Memory B cell (primary cell): ENCODE measurements at regions not wholly inside any gene's neighbourhood (a gene's known extent, or its start where the extent isn't known, plus 50 kb on each side); places are given as distances from the start of the nearest gene placed in this dataset.
"Not testable (repeated sequence)": the region's sequence is repeated elsewhere in the genome, so short reads cannot be mapped to it uniquely, and the experiment has no call there.

Experiments
- ATAC-seq: fragments of 150-1000 bp; cut with Tn5 transposase; 2 replicates; pipeline ENCODE4 v1.10.0; 2021; ENCODE audit warnings: low read depth, mild to moderate bottlenecking, moderate library complexity
- DNase-seq, 2 donors: peaks; one replicate each; pipeline ENCODE4 v3.0.0; 2022; ENCODE audit warnings: low spot score in 2 of 2
- H3K27ac Mint-ChIP-seq: one replicate; pipeline ENCODE4 v1.8.0; 2022; ENCODE audit warnings: mild to moderate bottlenecking, moderate library complexity, mixed read lengths
- H3K27me3 Mint-ChIP-seq: one replicate; pipeline ENCODE4 v1.8.0; 2022; ENCODE audit warnings: mixed read lengths
- H3K36me3 Mint-ChIP-seq: one replicate; pipeline ENCODE4 v1.8.0; 2022; ENCODE audit warnings: mild to moderate bottlenecking, mixed read lengths
- H3K4me1 Mint-ChIP-seq: one replicate; pipeline ENCODE4 v1.8.0; 2022; ENCODE audit warnings: mixed read lengths
- H3K4me3 Mint-ChIP-seq: one replicate; pipeline ENCODE4 v1.8.0; 2022; ENCODE audit warnings: mild to moderate bottlenecking, moderate library complexity, mixed read lengths
- H3K9me3 Mint-ChIP-seq: one replicate; pipeline ENCODE4 v1.8.0; 2022; ENCODE audit warnings: mixed read lengths

DNA sequence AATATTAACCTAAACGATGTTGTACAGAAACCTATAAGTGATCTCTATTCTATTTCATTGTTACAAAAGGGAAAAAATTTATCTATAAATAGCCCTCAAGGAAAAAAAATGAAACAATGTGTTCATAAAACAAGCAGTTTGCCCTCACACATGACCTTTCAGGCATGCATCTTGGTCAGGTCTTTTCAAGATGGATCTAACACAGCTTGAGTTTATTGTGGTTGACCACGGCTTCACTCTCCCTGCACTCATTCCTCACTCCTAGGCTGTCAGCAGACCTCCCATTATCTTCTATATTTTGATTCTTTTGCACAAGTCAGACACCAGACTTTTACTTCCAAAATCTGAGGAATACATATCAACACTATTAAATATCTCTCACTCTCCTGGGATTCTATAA, 544.3 kb downstream of the KCNT2 start:
- H3K36me3 Mint-ChIP-seq, result no peaks in the 10 kb centered on the region
- H3K27ac Mint-ChIP-seq, result no peak overlapping the region
- peaks cover 5% of the 10 kb centered on the region for H3K9me3 Mint-ChIP-seq
- H3K27me3 Mint-ChIP-seq, result no peaks in the 10 kb centered on the region
- no peak for DNase-seq
- no peak for ATAC-seq
- H3K4me3 Mint-ChIP-seq, result no peak overlapping the region
- no peaks in the 10 kb centered on the region for H3K4me1 Mint-ChIP-seq

DNA sequence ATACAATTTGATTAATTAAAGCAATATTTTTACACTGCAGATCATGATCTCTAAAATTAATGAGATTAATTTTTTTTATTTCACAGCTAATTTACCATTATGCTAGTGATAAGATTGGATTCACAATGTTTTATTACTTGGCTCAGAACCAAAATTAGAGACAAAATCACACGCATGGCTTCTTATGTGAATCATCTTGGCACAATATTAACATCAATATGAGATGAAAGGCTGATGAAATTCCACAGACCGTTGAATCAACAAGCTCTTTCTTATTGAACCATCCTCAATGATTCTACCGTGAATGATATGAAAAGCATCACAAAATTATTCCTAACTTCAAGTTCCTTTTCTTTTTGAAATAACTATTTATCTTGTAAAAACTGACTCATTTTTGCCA, 544.9 kb downstream of the KCNT2 start:
- no peak for ATAC-seq
- H3K27ac Mint-ChIP-seq, result no peak overlapping the region
- peaks cover 5% of the 10 kb centered on the region for H3K9me3 Mint-ChIP-seq
- no peaks in the 10 kb centered on the region for H3K36me3 Mint-ChIP-seq
- H3K4me3 Mint-ChIP-seq, result no peak overlapping the region
- H3K4me1 Mint-ChIP-seq, result no peaks in the 10 kb centered on the region
- DNase-seq, result no peak
- H3K27me3 Mint-ChIP-seq, result no peaks in the 10 kb centered on the region

DNA sequence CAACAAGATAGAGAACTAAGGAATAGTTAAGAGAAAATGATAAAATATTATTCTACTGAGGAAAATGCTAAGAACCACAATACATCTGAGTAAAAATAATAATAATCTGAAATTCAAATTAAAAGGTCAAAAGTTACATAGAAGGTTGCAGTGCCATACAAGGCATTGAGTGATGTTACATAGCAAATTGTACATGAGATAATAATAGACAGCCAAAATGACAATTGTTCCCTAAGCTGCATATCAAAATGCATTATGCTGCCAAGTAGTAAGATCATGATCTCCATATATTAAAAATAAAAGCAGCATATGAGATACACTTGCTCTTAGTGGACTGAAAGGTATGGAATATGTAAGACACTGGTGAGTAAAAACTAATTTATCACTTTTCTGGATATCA, 547.7 kb downstream of the KCNT2 start:
- Mint-ChIP-seq H3K36me3 (no peaks in the 10 kb centered on the region), H3K4me1 (no peaks in the 10 kb centered on the region), H3K27ac (no peak overlapping the region), H3K4me3 (no peak overlapping the region), H3K27me3 (no peaks in the 10 kb centered on the region), H3K9me3 (peaks cover 2% of the 10 kb centered on the region)
- DNase-seq, result no peak
- no peak for ATAC-seq

DNA sequence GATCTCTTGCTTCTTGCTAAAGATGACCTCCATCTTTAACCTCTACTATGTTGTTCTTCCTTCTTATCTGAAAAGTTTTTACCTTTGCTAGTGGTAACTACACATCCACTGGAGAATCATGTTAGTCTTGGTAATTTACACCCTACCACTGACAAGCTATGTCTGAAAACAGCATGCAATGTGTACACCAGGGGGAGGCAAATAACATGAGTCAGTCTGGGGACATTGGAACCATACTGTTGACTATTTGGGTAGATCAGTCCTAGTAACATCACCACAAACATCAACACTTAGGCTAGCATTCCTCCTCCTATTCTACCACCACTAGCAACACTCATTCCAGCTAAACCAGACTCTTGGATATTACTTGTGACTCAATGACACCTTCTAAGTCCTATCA, 549.0 kb downstream of the KCNT2 start:
- Mint-ChIP-seq H3K4me1 (no peaks in the 10 kb centered on the region), H3K36me3 (no peaks in the 10 kb centered on the region), H3K9me3 (peaks cover 2% of the 10 kb centered on the region), H3K4me3 (no peak overlapping the region), H3K27me3 (no peaks in the 10 kb centered on the region), H3K27ac (no peak overlapping the region)
- no peak for DNase-seq
- no peak for ATAC-seq

DNA sequence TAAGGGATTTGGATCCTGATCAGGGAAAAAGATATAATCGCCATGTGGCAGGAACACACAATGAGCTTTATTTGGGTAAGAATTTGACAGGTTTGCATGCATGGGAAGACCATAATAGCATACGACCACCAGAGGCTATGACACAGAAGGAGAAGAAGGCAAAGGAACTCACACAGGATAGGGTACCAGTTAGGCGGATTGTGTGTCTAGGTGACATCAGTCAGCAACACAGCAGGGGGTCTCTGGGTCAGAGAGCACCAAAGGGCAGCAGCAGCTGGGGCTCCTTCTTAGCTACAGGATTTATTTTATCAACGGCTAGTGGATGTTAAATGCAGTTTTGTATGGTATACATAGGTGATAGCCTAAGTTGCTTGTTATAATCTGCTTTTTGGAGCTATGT, 551.3 kb downstream of the KCNT2 start:
- no peak overlapping the region for H3K4me3 Mint-ChIP-seq
- no peak for ATAC-seq
- H3K36me3 Mint-ChIP-seq, result no peaks in the 10 kb centered on the region
- no peak overlapping the region for H3K27ac Mint-ChIP-seq
- H3K9me3 Mint-ChIP-seq, result peaks cover 2% of the 10 kb centered on the region
- no peaks in the 10 kb centered on the region for H3K27me3 Mint-ChIP-seq
- no peak for DNase-seq
- no peaks in the 10 kb centered on the region for H3K4me1 Mint-ChIP-seq

DNA sequence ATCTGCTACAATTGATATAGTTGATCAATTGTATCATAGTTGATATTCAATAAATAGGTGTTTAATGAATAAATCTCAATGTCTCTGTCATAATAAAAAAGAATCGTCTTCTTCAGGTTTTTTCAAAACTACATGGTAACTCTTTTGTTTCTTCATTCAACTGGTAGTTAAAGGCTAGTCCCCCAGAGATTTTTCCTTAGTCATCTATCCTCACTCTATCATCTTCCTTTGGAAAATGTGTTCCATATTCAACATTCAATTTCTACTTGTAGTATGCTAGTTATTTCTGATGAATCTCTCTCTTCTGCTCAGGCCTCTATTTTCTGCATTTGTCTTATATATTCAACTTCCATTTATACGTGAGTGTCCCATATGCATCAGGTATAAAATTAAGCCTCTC, 558.8 kb downstream of the KCNT2 start:
- Mint-ChIP-seq H3K27me3 (no peaks in the 10 kb centered on the region), H3K36me3 (no peaks in the 10 kb centered on the region), H3K27ac (no peak overlapping the region), H3K9me3 (peaks cover 3% of the 10 kb centered on the region), H3K4me1 (no peaks in the 10 kb centered on the region), H3K4me3 (no peak overlapping the region)
- DNase-seq (no peak), ATAC-seq (no peak)

DNA sequence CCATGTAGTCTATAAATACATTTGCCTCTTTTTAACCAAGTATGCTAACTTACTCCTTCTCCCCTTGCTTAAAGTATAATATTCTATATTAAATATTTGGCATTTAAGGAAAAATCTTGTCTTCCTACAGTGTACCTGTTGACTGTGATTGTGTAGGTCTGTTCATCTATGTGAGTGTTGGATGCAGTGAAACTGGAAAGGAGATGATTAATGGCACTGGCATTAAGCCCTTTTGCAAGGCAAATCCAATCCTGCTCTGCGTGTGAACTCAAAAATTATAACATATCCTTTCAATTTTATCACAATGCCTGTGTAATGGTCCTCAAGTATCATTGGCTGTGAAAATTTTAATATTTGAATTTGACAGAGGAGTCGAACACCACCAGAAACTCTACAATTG, 565.0 kb downstream of the KCNT2 start:
- Mint-ChIP-seq H3K4me3 (no peak overlapping the region), H3K36me3 (no peaks in the 10 kb centered on the region), H3K27me3 (no peaks in the 10 kb centered on the region), H3K9me3 (peaks cover 5% of the 10 kb centered on the region), H3K4me1 (no peaks in the 10 kb centered on the region), H3K27ac (no peak overlapping the region)
- no peak for ATAC-seq
- no peak for DNase-seq

DNA sequence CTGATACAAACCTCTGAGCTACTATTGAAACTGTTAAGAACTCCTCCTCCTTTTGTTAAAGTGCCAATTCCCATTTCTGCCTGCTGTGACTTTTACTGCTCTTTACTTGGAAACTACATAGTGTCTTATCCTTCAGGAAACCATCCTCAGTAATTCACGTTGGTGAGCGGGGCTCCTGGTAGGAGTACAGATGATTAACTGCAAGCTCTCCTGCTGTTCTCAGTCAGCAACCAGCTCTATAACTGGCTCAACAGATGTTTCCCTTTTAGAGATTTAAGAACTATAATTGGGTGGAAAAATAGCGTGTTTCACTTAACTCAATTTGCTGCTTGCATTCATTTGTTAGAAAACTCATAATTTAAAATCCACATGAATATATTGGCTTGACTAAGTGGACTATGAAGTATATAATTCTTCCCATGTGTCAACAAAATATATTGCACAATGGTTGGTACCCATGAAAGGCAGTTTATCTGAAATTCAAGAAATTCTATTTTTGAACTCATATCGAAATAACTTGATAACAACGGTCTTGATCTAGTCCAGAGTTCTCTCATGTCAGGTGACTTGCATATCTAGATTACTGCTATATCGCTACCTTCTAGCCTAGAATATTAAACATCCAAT, 574.0 kb downstream of the KCNT2 start:
- ATAC-seq (no peak), DNase-seq (no peak)
- H3K4me3 Mint-ChIP-seq, result no peak overlapping the region
- no peaks in the 10 kb centered on the region for H3K27me3 Mint-ChIP-seq
- H3K4me1 Mint-ChIP-seq, result no peaks in the 10 kb centered on the region
- no peaks in the 10 kb centered on the region for H3K36me3 Mint-ChIP-seq
- peaks cover 2% of the 10 kb centered on the region for H3K9me3 Mint-ChIP-seq
- H3K27ac Mint-ChIP-seq, result no peak overlapping the region

DNA sequence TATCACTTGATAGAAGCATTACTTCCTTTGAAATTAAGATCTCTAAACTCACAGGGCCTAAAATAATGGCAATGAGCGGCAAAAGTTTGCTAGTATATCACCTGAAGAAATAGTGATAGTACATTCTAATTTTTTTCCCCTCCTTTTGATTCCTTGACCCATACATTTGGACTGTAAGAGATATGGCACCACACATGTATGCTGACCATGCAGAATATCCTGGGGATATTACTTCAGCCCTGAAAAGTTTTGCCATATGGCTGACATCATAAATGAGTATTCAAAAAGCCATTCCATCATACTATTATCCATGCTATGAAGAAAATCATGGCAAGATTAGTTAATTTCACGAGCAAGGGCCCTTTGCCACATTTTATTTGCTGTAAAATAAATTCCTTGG, 576.9 kb downstream of the KCNT2 start:
- not testable (repeated sequence) for H3K27ac Mint-ChIP-seq, H3K4me3 Mint-ChIP-seq, H3K27me3 Mint-ChIP-seq, DNase-seq, H3K4me1 Mint-ChIP-seq, H3K9me3 Mint-ChIP-seq, ATAC-seq, H3K36me3 Mint-ChIP-seq

DNA sequence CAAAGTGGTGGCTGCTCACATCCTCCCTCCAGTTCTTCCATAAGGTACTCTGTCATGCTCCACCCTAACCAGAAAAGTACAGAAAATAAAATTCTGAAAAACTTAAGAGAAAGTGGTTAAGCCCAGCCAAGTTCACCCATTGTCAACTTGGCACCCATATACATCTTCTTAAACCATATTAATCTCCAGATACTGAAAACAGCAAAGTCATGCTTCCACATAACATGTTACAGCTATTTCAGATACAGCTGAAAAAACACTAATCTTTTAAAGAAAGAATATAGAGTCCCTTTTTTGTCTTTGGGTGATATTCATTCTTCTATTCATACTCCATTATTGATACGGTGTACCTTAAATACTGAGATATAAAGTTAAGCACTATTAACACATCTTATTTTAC, 577.8 kb downstream of the KCNT2 start:
- DNase-seq (no peak), ATAC-seq (no peak)
- Mint-ChIP-seq H3K27me3 (no peaks in the 10 kb centered on the region), H3K9me3 (no peaks in the 10 kb centered on the region), H3K4me3 (no peak overlapping the region), H3K27ac (no peak overlapping the region), H3K36me3 (no peaks in the 10 kb centered on the region), H3K4me1 (no peaks in the 10 kb centered on the region)

DNA sequence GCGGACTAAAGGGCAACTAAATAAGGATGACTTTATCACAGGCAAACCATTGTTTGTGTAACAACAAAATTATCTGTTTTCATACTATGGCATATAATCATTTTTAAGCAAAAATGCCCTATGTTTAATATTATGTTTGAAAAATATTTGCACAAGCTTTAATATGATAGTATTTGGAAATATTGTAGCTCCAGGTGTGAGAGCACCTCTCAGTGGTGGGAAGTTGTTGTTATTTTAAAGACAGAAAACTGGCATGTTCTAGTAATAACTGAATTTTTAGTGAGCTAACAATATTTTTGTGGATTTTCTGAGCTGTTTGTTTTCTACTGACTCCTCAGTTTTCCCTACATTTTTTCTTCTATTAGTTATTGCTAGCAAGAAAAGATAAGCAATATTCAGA, 578.8 kb downstream of the KCNT2 start:
- no peak overlapping the region for H3K4me3 Mint-ChIP-seq
- ATAC-seq (no peak), DNase-seq (no peak)
- no peaks in the 10 kb centered on the region for H3K4me1 Mint-ChIP-seq
- no peaks in the 10 kb centered on the region for H3K27me3 Mint-ChIP-seq
- H3K36me3 Mint-ChIP-seq, result no peaks in the 10 kb centered on the region
- H3K9me3 Mint-ChIP-seq, result no peaks in the 10 kb centered on the region
- no peak overlapping the region for H3K27ac Mint-ChIP-seq

DNA sequence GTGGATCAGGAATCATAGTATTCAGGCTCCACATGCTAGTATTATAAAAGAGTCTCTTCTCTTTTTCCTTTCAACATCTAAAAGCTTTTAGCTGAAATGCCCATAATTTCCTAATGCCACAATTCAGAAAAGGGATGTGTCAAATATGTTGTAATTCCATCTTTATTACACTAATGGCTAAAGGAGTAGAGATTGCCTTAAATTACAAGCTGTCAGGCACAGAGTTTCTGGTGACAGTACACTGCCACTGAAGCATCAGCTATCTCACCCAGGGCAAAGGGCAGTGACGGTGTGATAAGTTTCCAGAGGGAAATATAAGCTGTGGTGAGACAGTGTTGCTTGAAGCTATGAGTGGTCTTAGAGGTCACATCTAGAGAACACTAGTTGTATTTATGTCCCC, 581.1 kb downstream of the KCNT2 start:
- DNase-seq, result no peak
- no peak overlapping the region for H3K27ac Mint-ChIP-seq
- no peaks in the 10 kb centered on the region for H3K36me3 Mint-ChIP-seq
- H3K4me1 Mint-ChIP-seq, result no peaks in the 10 kb centered on the region
- no peaks in the 10 kb centered on the region for H3K27me3 Mint-ChIP-seq
- H3K4me3 Mint-ChIP-seq, result no peak overlapping the region
- H3K9me3 Mint-ChIP-seq, result peaks cover 2% of the 10 kb centered on the region
- no peak for ATAC-seq

DNA sequence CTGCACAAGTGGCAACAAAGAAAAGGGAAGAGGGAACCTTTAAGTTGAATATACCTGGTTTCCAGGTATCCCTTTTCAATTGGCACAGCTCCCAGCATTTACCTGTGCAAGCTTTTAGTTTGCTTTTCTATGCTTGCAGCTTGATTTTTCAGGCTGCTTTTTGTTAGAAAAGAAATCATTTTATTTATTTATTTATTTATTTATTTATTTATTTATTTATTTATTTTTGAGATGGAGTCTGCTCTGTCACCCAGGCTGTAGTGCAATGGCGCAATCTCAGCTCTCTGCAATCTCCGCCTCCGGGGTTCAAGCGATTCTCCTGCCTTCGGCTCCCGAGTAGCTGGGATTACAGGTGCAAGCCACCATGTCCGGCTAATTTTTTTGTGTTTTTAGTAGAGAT, 587.1 kb downstream of the KCNT2 start:
- ATAC-seq, H3K36me3 Mint-ChIP-seq: not testable (repeated sequence)

DNA sequence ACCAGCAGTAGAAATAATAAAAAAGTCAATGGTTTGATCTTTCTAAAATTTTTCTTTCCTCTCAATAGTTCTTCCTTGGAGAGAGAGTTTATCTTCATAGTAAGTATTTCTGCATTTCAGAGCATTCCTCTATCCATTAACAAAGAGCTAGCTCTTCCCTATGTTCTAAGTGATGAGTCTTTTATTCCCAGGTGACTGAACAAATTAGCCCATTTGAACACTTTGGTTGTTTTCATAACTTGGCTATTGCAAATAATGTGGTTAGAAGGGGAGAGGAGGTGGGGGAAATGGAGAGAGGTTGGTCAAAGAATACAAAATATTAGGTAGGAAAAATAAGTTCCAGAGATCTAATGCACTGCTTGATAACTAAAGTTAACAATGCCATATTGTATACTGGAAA, 598.9 kb downstream of the KCNT2 start:
- Mint-ChIP-seq H3K4me3 (no peak overlapping the region), H3K4me1 (no peaks in the 10 kb centered on the region), H3K36me3 (no peaks in the 10 kb centered on the region), H3K27ac (no peak overlapping the region), H3K27me3 (no peaks in the 10 kb centered on the region), H3K9me3 (peaks cover 3% of the 10 kb centered on the region)
- no peak for ATAC-seq
- DNase-seq, result no peak

More for the DNA sequence above, 587.1 kb downstream of the KCNT2 start:
- H3K4me3 Mint-ChIP-seq, DNase-seq, H3K27me3 Mint-ChIP-seq, H3K4me1 Mint-ChIP-seq, H3K9me3 Mint-ChIP-seq, H3K27ac Mint-ChIP-seq: not testable (repeated sequence)

DNA sequence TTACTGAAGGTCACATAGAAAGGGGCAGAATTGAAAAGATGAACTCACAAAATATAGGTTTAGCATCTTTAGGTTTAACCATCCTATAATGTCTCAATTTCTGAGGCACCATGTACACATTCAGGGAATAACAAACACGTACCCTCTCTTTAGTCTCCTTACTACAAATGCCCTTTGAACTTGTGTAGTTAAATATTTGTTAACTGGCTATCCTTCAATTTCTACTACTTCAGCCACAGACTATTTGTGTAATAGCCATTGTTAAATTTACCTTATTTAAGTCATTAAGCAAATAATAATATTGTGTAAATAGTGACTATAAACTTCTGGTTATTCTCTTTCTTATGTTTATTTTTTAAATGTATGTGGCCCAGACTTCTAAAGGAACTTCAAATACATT, 600.5 kb downstream of the KCNT2 start:
- H3K9me3 Mint-ChIP-seq, result peaks cover 3% of the 10 kb centered on the region
- no peaks in the 10 kb centered on the region for H3K4me1 Mint-ChIP-seq
- DNase-seq (no peak), ATAC-seq (no peak)
- H3K27me3 Mint-ChIP-seq, result no peaks in the 10 kb centered on the region
- no peaks in the 10 kb centered on the region for H3K36me3 Mint-ChIP-seq
- H3K4me3 Mint-ChIP-seq, result no peak overlapping the region
- H3K27ac Mint-ChIP-seq, result no peak overlapping the region
